GM19463 (cell line): ENCODE measurements at regions not wholly inside any gene's neighbourhood (a gene's known extent, or its start where the extent isn't known, plus 50 kb on each side); places are given as distances from the start of the nearest gene placed in this dataset.
A peak's percentile ranks its signal among the peaks of the same experiment; 100 is the strongest.

ENCODE experiments used
- ATAC-seq: cut with Tn5 transposase; IDR thresholded peaks from one replicate; pipeline ENCODE4 v1.9.1; 2021; ENCODE audit warnings: mild to moderate bottlenecking, moderate library complexity; ENCODE audit not compliant: unreplicated experiment

GRCh38 chr2:64331114-64331645, 122.8 kb upstream of the LGALSL start:
- ATAC-seq, result no peak

GRCh38 chr2:64331849-64332699, 121.9 kb upstream of the LGALSL start:
- ATAC-seq, result no peak

- no peak for ATAC-seq
Measured at GRCh38 chr2:64336171-64336570, 117.8 kb upstream of the LGALSL start.

GRCh38 chr2:64337314-64337713, 116.6 kb upstream of the LGALSL start:
- ATAC-seq, result no peak

- no peak for ATAC-seq
Measured at GRCh38 chr2:64338108-64338507, 115.9 kb upstream of the LGALSL start.

- ATAC-seq, result peak; percentile 67
Measured at GRCh38 chr2:64338910-64339500, 115.0 kb upstream of the LGALSL start.

- no peak for ATAC-seq
Measured at GRCh38 chr2:64341461-64341860, 112.5 kb upstream of the LGALSL start.

- no peak for ATAC-seq
Measured at GRCh38 chr2:64342195-64343099, 111.5 kb upstream of the LGALSL start.

- no peak for ATAC-seq
Measured at GRCh38 chr2:64344999-64345576, 108.9 kb upstream of the LGALSL start.

- no peak for ATAC-seq
Measured at GRCh38 chr2:64345998-64346397, 108.0 kb upstream of the LGALSL start.

- ATAC-seq, result no peak
Measured at GRCh38 chr2:64348386-64349130, 105.4 kb upstream of the LGALSL start.

- ATAC-seq, result no peak
Measured at GRCh38 chr2:64349131-64349530, 104.8 kb upstream of the LGALSL start.

- ATAC-seq, result no peak
Measured at GRCh38 chr2:64350996-64351395, 103.0 kb upstream of the LGALSL start.

GRCh38 chr2:64352292-64352691, 101.7 kb upstream of the LGALSL start:
- no peak for ATAC-seq

GRCh38 chr2:64354857-64355680, 98.9 kb upstream of the LGALSL start:
- ATAC-seq, result no peak

GRCh38 chr2:64356906-64357305, 97.1 kb upstream of the LGALSL start:
- no peak for ATAC-seq

GRCh38 chr2:64359171-64359891, 94.6 kb upstream of the LGALSL start:
- peak; percentile 30 for ATAC-seq

- ATAC-seq, result peak; percentile 89
Measured at GRCh38 chr2:64359892-64360657, 93.9 kb upstream of the LGALSL start.
